GM10248 (cell line): ENCODE measurements at regions not wholly inside any gene's neighbourhood (a gene's known extent, or its start where the extent isn't known, plus 50 kb on each side); places are given as distances from the start of the nearest gene placed in this dataset.

Experiments used
- CTCF ChIA-PET: fragments of 300-600 bp; sonication (Branson Sonifier 250); formaldehyde crosslinking; extraction: SDS; loops from one replicate; lab custom pipeline; 2021; ENCODE audit warnings: antibody characterized with exemption; lab: Yijun Ruan, JAX
- POLR2A ChIA-PET: fragments of 350-650 bp; sonication (Branson Sonifier 250); formaldehyde crosslinking; extraction: SDS; loops from one replicate; lab custom pipeline; 2020; ENCODE audit warnings: antibody characterized with exemption; lab: Yijun Ruan, JAX
- DNase-seq: peaks from one replicate; pipeline ENCODE4 v3.0.0; 2012; ENCODE audit errors: extremely low spot score
- TF ChIP-seq, protein P1 (sequence below): IDR thresholded peaks from 2 replicates; pipeline ENCODE4 v1.5.1; 2012; ENCODE audit warnings: mild to moderate bottlenecking, low read depth; ENCODE audit errors: extremely low read depth, missing control alignments, control extremely low read depth

DNA sequence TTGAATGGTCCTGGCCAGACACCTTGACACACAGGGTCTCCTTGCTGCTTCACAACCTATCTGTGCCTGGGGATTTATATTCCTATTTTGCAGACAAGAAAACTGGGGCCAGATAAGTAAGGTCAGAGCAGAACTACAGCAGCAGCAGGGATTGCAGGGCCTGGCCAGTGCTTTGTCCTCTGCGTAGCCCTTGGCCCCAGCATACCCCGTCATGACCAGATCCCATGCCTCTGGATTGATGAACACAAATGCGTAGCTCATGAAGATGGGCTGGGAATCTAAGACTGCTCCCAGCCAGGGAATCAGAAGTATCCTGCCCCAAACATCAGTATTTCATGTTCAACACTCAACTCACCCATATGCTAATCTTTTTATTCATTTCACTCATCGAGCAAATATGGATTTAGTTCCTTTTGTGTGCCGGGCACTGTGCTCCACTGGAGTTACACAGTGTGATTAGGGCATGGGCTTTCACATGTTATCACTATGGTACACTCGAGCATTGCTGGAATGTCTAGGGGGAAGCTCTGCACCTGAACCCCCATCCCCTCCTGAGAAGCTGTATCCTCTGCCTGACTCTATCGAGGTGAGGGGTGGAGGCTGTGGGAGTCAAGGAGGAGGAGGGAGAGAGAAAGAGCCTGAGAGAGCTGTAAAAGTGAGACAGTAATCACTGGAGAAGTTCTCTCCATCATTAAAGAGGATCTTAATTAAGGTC is 143.3 kb downstream of the CYP26B1 start:
- POLR2A ChIA-PET = no interaction called here
- TF ChIP-seq, protein P1, sequence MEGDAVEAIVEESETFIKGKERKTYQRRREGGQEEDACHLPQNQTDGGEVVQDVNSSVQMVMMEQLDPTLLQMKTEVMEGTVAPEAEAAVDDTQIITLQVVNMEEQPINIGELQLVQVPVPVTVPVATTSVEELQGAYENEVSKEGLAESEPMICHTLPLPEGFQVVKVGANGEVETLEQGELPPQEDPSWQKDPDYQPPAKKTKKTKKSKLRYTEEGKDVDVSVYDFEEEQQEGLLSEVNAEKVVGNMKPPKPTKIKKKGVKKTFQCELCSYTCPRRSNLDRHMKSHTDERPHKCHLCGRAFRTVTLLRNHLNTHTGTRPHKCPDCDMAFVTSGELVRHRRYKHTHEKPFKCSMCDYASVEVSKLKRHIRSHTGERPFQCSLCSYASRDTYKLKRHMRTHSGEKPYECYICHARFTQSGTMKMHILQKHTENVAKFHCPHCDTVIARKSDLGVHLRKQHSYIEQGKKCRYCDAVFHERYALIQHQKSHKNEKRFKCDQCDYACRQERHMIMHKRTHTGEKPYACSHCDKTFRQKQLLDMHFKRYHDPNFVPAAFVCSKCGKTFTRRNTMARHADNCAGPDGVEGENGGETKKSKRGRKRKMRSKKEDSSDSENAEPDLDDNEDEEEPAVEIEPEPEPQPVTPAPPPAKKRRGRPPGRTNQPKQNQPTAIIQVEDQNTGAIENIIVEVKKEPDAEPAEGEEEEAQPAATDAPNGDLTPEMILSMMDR = no peak
- CTCF ChIA-PET = no interaction called here
- no peak for DNase-seq

DNA sequence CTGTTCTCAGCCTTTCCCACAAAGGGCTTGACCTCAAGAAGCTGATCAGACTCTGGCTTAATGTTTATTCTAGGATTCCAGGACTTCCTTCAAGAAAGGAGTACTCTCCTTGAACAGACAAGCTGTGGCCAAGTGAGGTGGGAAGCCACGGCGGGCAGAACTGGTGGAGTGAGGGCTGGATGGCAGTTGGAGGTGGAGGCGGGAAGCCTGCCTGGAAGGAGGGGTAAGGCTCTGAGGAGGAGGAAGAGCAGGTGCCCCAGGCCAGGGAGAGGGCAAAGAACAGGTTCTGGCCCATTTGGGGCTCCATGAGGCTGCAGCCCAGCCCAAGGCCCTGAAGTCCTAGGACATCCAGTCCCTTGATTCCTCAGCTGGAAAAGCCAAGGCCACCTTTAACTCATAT is 143.9 kb downstream of the CYP26B1 start:
- ChIA-PET POLR2A (no interaction called here), CTCF (no interaction called here)
- TF ChIP-seq, protein P1 = no peak
- DNase-seq = no peak

DNA sequence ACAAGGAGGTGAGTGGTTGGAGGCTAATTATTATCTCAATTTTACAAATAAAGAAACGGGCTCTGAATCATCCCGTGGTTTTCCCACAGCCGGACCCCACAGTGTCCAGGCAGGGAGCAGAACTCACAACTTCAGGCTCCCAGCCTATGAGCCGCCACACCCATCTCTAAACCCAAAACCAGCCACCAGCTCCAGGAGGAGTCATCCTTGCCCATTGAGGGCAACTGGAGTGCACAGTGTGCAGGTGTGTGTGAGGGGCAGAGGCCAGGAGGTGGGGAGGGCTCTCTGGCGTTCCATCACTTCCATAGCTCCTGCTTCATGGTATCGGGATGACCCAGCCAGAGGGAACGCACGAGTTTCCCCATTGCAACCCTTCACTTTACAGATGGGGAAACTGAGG is 144.5 kb downstream of the CYP26B1 start:
- ChIA-PET CTCF (no interaction called here), POLR2A (no interaction called here)
- TF ChIP-seq, protein P1 = no peak
- no peak for DNase-seq

DNA sequence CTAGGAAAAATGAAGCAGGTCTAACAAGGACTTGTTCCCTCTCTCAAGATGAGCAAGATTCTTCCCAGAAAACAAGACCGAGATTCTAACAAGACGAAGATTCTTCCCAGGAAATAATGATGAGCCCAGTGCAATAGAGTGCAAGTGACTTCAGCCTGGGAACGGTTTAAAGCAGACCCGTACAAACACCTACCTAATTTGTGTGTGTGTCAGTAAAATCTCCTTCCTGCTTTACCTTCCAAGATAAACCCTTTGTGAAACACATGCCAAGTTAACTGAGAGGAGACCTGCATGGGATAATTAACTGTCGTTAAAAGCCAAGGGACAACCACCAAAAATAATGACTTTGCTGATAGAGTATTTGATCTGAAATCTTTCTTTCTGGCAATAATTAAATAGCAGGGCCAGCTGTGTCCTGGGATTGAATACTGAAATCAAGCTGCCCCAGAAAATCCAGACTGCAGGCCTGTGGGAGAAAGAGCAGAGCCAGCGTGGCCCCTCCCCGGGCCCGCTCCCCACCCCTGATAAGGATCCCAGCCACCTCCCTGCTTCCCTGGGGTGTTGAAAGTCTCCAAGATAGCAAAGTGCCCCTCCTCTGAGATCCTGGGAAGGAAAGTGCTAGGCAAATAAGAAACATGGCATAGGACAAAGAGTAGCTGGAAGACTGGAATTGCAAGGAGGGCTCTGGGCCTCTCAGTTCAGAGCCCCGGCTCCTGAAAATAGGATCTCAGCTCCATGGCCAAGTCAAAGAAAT is 145.5 kb downstream of the CYP26B1 start:
- DNase-seq = no peak
- ChIA-PET POLR2A (no interaction called here), CTCF (no interaction called here)
- TF ChIP-seq, protein P1 = no peak

DNA sequence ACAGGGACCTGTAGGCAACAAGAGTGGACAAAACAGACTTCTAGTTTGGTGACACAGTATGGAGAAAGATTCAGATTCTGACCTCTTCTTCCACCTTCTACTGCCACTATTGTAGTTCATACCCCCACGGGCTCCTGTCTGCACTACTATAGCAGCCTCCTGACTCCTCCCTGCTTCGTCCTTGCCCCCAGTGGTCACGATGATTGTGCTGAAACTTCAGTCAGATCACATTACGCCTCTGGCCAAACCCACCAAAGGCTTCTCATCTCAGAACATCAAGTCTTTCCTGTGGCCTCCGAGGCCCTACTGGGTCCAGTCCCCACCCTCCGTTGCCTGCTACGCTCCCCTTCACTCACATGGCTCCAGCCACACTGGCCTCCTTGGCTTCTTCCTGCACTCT is 147.6 kb downstream of the CYP26B1 start:
- no peak for DNase-seq
- POLR2A ChIA-PET = no interaction called here
- CTCF ChIA-PET = no interaction called here
- TF ChIP-seq, protein P1 = no peak

DNA sequence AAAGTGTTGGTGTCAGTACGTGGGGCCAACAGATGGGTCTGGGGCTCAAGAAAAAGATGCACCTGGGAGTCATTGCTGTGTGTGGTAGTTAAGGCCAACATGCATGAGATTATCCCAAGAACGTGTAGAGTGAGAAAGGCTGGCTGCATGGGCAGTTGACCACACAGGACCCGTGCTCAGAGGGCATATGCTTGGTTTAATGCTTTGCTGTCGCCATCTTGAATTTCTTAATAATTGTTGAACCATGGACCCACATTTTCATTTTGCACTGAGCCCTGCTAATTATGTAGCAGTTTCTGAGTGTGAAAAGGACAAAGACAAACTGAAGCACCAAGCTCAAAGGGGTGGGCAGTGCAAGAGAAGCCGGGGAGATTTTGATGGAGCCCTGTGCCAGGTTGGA is 148.1 kb downstream of the CYP26B1 start:
- TF ChIP-seq, protein P1 = no peak
- no peak for DNase-seq
- CTCF ChIA-PET = no interaction called here
- POLR2A ChIA-PET = no interaction called here
